ENCODE measurements at regions not wholly inside any gene's neighbourhood (a gene's known extent, or its start where the extent isn't known, plus 50 kb on each side); places are given as distances from the start of the nearest gene placed in this dataset.

DNA sequence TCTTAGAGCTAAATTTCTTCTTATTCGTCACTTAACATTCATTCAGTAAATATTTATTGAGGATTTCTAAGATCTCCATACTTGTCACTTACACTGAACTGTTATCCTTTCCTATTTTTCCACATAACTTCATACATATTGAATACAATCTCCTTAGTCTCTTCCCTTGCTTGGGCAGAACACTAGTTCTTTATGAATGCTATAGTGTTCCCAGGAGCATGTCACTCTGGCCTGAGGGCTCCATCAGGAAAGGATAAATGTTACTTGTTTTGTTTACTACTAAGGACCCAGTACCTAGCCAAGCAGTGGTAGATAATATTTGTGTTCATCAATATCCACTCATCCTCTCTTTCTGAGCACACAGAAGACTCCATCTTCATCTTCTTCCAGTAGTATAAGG is 544.7 kb downstream of the ZEB2 start:
- TF ChIP-seq POLR2A (IDR thresholded peaks at IDR 0.05), result no peak
- TF ChIP-seq, protein P1, sequence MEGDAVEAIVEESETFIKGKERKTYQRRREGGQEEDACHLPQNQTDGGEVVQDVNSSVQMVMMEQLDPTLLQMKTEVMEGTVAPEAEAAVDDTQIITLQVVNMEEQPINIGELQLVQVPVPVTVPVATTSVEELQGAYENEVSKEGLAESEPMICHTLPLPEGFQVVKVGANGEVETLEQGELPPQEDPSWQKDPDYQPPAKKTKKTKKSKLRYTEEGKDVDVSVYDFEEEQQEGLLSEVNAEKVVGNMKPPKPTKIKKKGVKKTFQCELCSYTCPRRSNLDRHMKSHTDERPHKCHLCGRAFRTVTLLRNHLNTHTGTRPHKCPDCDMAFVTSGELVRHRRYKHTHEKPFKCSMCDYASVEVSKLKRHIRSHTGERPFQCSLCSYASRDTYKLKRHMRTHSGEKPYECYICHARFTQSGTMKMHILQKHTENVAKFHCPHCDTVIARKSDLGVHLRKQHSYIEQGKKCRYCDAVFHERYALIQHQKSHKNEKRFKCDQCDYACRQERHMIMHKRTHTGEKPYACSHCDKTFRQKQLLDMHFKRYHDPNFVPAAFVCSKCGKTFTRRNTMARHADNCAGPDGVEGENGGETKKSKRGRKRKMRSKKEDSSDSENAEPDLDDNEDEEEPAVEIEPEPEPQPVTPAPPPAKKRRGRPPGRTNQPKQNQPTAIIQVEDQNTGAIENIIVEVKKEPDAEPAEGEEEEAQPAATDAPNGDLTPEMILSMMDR (IDR thresholded peaks at IDR 0.05), result no peak

Data from Peyer's patch (tissue), 4 donors.